Calu3 (cell line): ENCODE measurements at regions not wholly inside any gene's neighbourhood (a gene's known extent, or its start where the extent isn't known, plus 50 kb on each side); places are given as distances from the start of the nearest gene placed in this dataset.
A peak's percentile ranks its signal among the peaks of the same experiment; 100 is the strongest.
"Not testable (repeated sequence)": the region's sequence is repeated elsewhere in the genome, so short reads cannot be mapped to it uniquely, and the experiment has no call there.

Experiments
- BruUV-seq: library from RNA; stranded (reverse); fragments of 400-500 nt; replicated peaks from 2 replicates; lab custom pipeline; 2021; lab: Mats Ljungman, UMichigan
- CTCF ChIA-PET: fragments of 300-600 bp; sonication (Branson Sonifier 250); formaldehyde crosslinking; loops from one replicate; lab custom pipeline; 2022; ENCODE audit warnings: antibody characterized with exemption; lab: Charles Lee
- DNase-seq: peaks from one replicate; pipeline ENCODE4 v3.0.0; 2022
- H3K27ac Mint-ChIP-seq: one replicate; pipeline ENCODE4 v1.8.0; 2022; ENCODE audit warnings: mixed read lengths; ENCODE audit not compliant: unreplicated experiment
- H3K27me3 Mint-ChIP-seq: one replicate; pipeline ENCODE4 v1.8.0; 2022; ENCODE audit warnings: mixed read lengths; ENCODE audit not compliant: unreplicated experiment
- H3K36me3 Mint-ChIP-seq: one replicate; pipeline ENCODE4 v1.8.0; 2022; ENCODE audit warnings: mild to moderate bottlenecking, moderate library complexity, mixed read lengths; ENCODE audit not compliant: insufficient read depth, unreplicated experiment
- H3K4me1 Mint-ChIP-seq: one replicate; pipeline ENCODE4 v1.8.0; 2022; ENCODE audit warnings: mild to moderate bottlenecking, low read depth, mixed read lengths; ENCODE audit not compliant: unreplicated experiment
- H3K4me3 Mint-ChIP-seq: one replicate; pipeline ENCODE4 v1.8.0; 2022; ENCODE audit warnings: mild to moderate bottlenecking, low read depth, moderate library complexity, mixed read lengths; ENCODE audit not compliant: unreplicated experiment
- H3K9me3 Mint-ChIP-seq: one replicate; pipeline ENCODE4 v1.8.0; 2022; ENCODE audit warnings: low read depth, mixed read lengths; ENCODE audit not compliant: unreplicated experiment
- intact Hi-C: fragments of 100-400 bp; cut with micrococcal nuclease; formaldehyde crosslinking; loops from one replicate; pipeline ENCODE4 v1.10.0; 2022; ENCODE audit not compliant: unreplicated experiment
- TF ChIP-seq, protein P1 (sequence below): fragments of 200-600 bp; IDR thresholded peaks from one replicate; pipeline ENCODE4 v1.8.0; 2022; ENCODE audit warnings: antibody characterized with exemption; ENCODE audit not compliant: unreplicated experiment

DNA sequence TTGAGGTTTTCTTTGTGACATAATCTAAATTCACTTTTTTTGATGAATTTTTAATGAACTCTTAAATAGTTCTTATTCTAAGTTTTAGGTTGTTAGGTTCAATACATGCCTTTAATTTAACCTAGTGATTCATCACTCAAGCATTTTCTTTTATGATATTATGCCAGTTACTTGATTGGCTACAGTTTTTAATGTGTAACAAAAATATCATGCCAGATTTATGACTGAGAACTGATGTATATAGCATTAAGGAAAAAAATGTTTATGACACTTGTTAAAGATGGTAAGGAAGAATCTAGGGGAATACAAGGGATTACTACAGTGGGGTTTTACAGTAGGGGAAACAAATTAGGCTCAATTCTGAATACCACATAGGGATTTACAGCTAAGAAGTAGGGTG lies 103.1 kb downstream of the VGLL3 start:
- no TSS peak for BruUV-seq
- H3K27ac Mint-ChIP-seq: no peak overlapping the region
- no peaks in the 10 kb centered on the region for H3K36me3 Mint-ChIP-seq
- no peaks in the 10 kb centered on the region for H3K27me3 Mint-ChIP-seq
- TF ChIP-seq, protein P1, sequence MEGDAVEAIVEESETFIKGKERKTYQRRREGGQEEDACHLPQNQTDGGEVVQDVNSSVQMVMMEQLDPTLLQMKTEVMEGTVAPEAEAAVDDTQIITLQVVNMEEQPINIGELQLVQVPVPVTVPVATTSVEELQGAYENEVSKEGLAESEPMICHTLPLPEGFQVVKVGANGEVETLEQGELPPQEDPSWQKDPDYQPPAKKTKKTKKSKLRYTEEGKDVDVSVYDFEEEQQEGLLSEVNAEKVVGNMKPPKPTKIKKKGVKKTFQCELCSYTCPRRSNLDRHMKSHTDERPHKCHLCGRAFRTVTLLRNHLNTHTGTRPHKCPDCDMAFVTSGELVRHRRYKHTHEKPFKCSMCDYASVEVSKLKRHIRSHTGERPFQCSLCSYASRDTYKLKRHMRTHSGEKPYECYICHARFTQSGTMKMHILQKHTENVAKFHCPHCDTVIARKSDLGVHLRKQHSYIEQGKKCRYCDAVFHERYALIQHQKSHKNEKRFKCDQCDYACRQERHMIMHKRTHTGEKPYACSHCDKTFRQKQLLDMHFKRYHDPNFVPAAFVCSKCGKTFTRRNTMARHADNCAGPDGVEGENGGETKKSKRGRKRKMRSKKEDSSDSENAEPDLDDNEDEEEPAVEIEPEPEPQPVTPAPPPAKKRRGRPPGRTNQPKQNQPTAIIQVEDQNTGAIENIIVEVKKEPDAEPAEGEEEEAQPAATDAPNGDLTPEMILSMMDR: no peak
- intact Hi-C loops: loop anchor here (10.0 kb wide), 1 partner anchor 197 kb away; no protein-coding TSS in a partner anchor
- no peak overlapping the region for H3K4me3 Mint-ChIP-seq
- CTCF ChIA-PET: no interaction called here
- H3K4me1 Mint-ChIP-seq: peaks cover 8% of the 10 kb centered on the region
- no peaks in the 10 kb centered on the region for H3K9me3 Mint-ChIP-seq
- DNase-seq: no peak

DNA sequence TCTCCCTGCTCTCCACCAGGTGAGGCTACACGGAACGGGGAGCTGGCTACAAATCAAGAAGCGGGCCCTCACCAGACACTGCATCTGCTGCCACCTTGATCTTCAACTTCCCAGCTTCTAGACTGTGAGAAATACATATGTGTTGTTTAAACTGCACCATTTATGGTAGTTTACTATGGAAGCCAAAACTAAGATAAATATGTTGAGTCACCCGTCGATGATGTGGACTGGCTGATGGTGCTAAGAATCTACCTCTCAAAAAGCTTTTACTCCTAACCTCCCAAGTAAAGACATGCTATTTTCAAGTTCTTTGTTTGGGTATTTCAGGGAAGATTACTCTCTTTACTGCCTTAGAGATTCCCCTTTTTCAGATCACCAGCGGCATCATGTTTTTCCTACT lies 110.9 kb downstream of the VGLL3 start:
- DNase-seq: no peak
- CTCF ChIA-PET: no interaction called here
- Mint-ChIP-seq H3K27me3 (no peaks in the 10 kb centered on the region), H3K4me3 (no peak overlapping the region), H3K4me1 (no peaks in the 10 kb centered on the region), H3K27ac (no peak overlapping the region), H3K36me3 (no peaks in the 10 kb centered on the region), H3K9me3 (no peaks in the 10 kb centered on the region)
- intact Hi-C loops: loop anchor here (10.0 kb wide), 1 partner anchor 205 kb away; no protein-coding TSS in a partner anchor
- BruUV-seq: no TSS peak
- TF ChIP-seq, protein P1: no peak

DNA sequence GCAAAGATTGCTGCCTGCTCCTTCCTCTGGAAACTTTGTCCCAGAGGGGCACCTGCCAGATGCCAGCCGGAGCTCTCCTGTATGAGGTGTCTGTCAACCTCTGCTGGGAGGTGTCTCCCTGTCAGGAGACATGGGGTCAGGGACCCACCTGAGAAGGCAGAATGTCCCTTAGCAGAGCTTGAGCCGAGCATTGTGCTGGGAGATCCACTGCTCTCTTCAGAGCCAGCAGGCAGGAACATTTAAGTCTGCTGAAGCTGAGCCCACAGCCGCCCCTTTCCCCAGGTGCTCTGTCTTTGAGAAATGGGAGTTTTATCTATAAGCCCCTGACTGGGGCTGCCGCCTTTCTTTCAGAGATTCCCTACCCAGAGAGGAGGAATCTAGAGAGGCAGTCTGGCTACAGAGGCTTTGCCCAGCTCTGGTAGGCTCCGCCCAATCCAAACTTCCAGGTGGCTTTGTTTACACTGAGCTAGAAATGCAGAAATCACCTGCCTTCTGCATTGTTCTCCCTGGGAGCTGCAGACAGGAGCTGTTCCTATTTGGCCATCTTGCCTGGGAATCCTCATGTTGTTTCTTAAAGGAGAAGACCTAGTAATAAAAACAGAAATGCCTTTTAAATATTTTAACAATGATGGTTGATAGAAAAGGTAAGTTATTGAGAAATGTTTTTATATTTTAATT lies 114.3 kb downstream of the VGLL3 start:
- H3K9me3 Mint-ChIP-seq, H3K4me3 Mint-ChIP-seq, CTCF ChIA-PET, H3K4me1 Mint-ChIP-seq, BruUV-seq, H3K36me3 Mint-ChIP-seq, H3K27me3 Mint-ChIP-seq, H3K27ac Mint-ChIP-seq, intact Hi-C loops: not testable (repeated sequence)
- peak; percentile 9 for DNase-seq

DNA sequence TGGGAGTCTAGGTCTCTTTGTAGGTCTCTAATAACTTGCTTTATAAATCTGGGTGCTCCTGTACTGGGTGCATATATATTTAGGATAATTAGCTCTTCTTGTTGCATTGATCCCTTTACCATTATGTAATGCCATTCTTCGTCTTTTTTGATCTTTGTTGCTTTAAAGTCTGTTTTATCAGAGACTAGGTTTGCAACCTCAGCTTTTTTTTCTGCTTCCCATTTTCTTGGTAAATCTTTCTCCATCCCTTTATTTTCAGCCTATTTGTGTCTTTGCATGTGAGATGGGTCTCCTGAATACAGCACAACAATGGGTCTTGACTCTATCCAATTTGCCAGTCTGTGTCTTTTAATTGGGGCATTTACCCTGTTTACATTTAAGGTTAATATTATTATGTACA lies 116.2 kb downstream of the VGLL3 start:
- intact Hi-C loops, H3K4me1 Mint-ChIP-seq, CTCF ChIA-PET, H3K9me3 Mint-ChIP-seq, H3K36me3 Mint-ChIP-seq, H3K27ac Mint-ChIP-seq, H3K27me3 Mint-ChIP-seq, H3K4me3 Mint-ChIP-seq, BruUV-seq, DNase-seq: not testable (repeated sequence)

DNA sequence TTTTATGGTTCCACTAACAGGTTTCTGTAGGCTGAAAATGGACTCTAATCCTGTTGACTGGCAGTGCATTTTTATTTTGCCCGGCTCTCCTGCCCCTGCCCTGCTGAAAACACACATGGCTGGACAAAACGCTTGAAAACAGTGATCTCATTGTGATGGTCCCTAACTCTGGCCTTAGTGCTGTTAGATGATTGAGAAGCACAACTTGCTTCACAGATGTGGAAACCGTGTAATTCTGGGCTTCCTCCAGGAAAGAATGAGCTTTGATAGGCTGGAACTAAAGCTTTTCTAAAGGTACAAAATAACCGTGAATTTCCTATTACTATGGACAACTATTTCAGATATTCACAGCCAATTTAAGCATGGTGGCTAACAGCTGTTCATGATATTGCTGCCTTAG lies 121.4 kb downstream of the VGLL3 start:
- Mint-ChIP-seq H3K4me1 (no peaks in the 10 kb centered on the region), H3K4me3 (no peak overlapping the region), H3K9me3 (peaks cover 6% of the 10 kb centered on the region), H3K36me3 (no peaks in the 10 kb centered on the region), H3K27me3 (no peaks in the 10 kb centered on the region), H3K27ac (no peak overlapping the region)
- TF ChIP-seq, protein P1: no peak
- BruUV-seq: no TSS peak
- CTCF ChIA-PET: no interaction called here
- intact Hi-C loops: no loop called here
- no peak for DNase-seq
